ENCODE measurements at regions not wholly inside any gene's neighbourhood (a gene's known extent, or its start where the extent isn't known, plus 50 kb on each side); places are given as distances from the start of the nearest gene placed in this dataset.

- ChIA-PET POLR2A (no interaction called here), CTCF (no interaction called here)
- Histone ChIP-seq H3K9ac (ENCODE audit: low read length) (no peak overlapping the region), H3K27me3 (replicated peaks in 1 of 4; ENCODE audit: control extremely low read depth in 1 of 4, control insufficient read depth in 3 of 4, insufficient read depth in 4 of 4, low read length in 3 of 4) (no peaks in the 10 kb centered on the region), H3K9me3 (ENCODE audit: control extremely low read depth in 1 of 3, control insufficient read depth in 2 of 3, insufficient read depth in 1 of 3, low read length in 2 of 3) (no peaks in the 10 kb centered on the region), H3K27ac (ENCODE audit: low read length in 2 of 2) (no peak overlapping the region), H3K4me2 (replicated peaks; ENCODE audit: low read depth, low read length, poor library complexity, severe bottlenecking) (no peak overlapping the region), H3K36me3 (replicated peaks in 1 of 2; ENCODE audit: control extremely low read depth in 1 of 2, control insufficient read depth in 1 of 2, extremely low read depth in 1 of 2, insufficient read depth in 2 of 2, low read length in 1 of 2) (no peaks in the 10 kb centered on the region), H3K4me1 (ENCODE audit: control insufficient read depth in 2 of 2, insufficient read depth in 2 of 2, low read length in 2 of 2) (no peaks in the 10 kb centered on the region), H2AFZ (ENCODE audit: insufficient read depth, low read depth, low read length, poor library complexity, severe bottlenecking) (no peak overlapping the region), H3K79me2 (ENCODE audit: control insufficient read depth, insufficient read depth, low read length) (no peaks in the 10 kb centered on the region), H4K20me1 (ENCODE audit: control insufficient read depth, insufficient read depth, low read length, poor library complexity, severe bottlenecking) (no peaks in the 10 kb centered on the region), H3K4me3 (ENCODE audit: control extremely low read depth in 1 of 5, extremely low read depth in 1 of 5, insufficient read depth in 1 of 5, low read depth in 2 of 5, low read length in 4 of 5) (no peak overlapping the region)
- intact Hi-C loops (cut with micrococcal nuclease) = no loop called here
- no peaks in the 10 kb centered on the region for H3K4me1 Mint-ChIP-seq
- no peak overlapping the region for H3K27ac Mint-ChIP-seq
- no peak for ATAC-seq (ENCODE audit: low read depth)
- peaks cover 4% of the 10 kb centered on the region for H3K9me3 Mint-ChIP-seq (ENCODE audit: insufficient read depth)
- no peak for DNase-seq
- no peak overlapping the region for H3K4me3 Mint-ChIP-seq
- no peaks in the 10 kb centered on the region for H3K27me3 Mint-ChIP-seq
- no peak for TF ChIP-seq CTCF (IDR thresholded peaks at IDR 0.05)
- TF ChIP-seq EZH2 (IDR thresholded peaks at IDR 0.05; ENCODE audit: borderline replicate concordance, insufficient read depth, low read depth, low read length, poor library complexity, severe bottlenecking) = no peak
These were observed 211.9 kb downstream of the HAO1 start for GRCh38 chr20:7728338-7728737.

- Histone ChIP-seq H3K79me2 (ENCODE audit: control insufficient read depth, insufficient read depth, low read length) (no peaks in the 10 kb centered on the region), H3K4me2 (replicated peaks; ENCODE audit: low read depth, low read length, poor library complexity, severe bottlenecking) (no peak overlapping the region), H3K4me1 (ENCODE audit: control insufficient read depth in 2 of 2, insufficient read depth in 2 of 2, low read length in 2 of 2) (no peaks in the 10 kb centered on the region), H3K27ac (ENCODE audit: low read length in 2 of 2) (no peak overlapping the region), H2AFZ (ENCODE audit: insufficient read depth, low read depth, low read length, poor library complexity, severe bottlenecking) (no peak overlapping the region), H3K9ac (ENCODE audit: low read length) (no peak overlapping the region), H3K9me3 (ENCODE audit: control extremely low read depth in 1 of 3, control insufficient read depth in 2 of 3, insufficient read depth in 1 of 3, low read length in 2 of 3) (no peaks in the 10 kb centered on the region), H3K4me3 (ENCODE audit: control extremely low read depth in 1 of 5, extremely low read depth in 1 of 5, insufficient read depth in 1 of 5, low read depth in 2 of 5, low read length in 4 of 5) (no peak overlapping the region), H3K36me3 (replicated peaks in 1 of 2; ENCODE audit: control extremely low read depth in 1 of 2, control insufficient read depth in 1 of 2, extremely low read depth in 1 of 2, insufficient read depth in 2 of 2, low read length in 1 of 2) (no peaks in the 10 kb centered on the region), H4K20me1 (ENCODE audit: control insufficient read depth, insufficient read depth, low read length, poor library complexity, severe bottlenecking) (no peaks in the 10 kb centered on the region), H3K27me3 (replicated peaks in 1 of 4; ENCODE audit: control extremely low read depth in 1 of 4, control insufficient read depth in 3 of 4, insufficient read depth in 4 of 4, low read length in 3 of 4) (no peaks in the 10 kb centered on the region)
- H3K27ac Mint-ChIP-seq = no peak overlapping the region
- peaks cover 4% of the 10 kb centered on the region for H3K9me3 Mint-ChIP-seq (ENCODE audit: insufficient read depth)
- no CpG with 5 or more reads among the region's 1 CpG for WGBS (ENCODE audit: insufficient coverage)
- intact Hi-C loops (cut with micrococcal nuclease) = no loop called here
- TF ChIP-seq CTCF (IDR thresholded peaks at IDR 0.05) (no peak), EZH2 (IDR thresholded peaks at IDR 0.05; ENCODE audit: borderline replicate concordance, insufficient read depth, low read depth, low read length, poor library complexity, severe bottlenecking) (no peak)
- no peak overlapping the region for H3K4me3 Mint-ChIP-seq
- no peaks in the 10 kb centered on the region for H3K4me1 Mint-ChIP-seq
- ChIA-PET CTCF (no interaction called here), POLR2A (no interaction called here)
- H3K27me3 Mint-ChIP-seq = no peaks in the 10 kb centered on the region
- no peak for DNase-seq
- ATAC-seq (ENCODE audit: low read depth) = no peak
These were observed 206.0 kb downstream of the HAO1 start for GRCh38 chr20:7734216-7734615.

Measured in B cell (primary cell).